IPS-NIHi7 (cell line): ENCODE measurements at regions not wholly inside any gene's neighbourhood (a gene's known extent, or its start where the extent isn't known, plus 50 kb on each side); places are given as distances from the start of the nearest gene placed in this dataset.
"Not testable (repeated sequence)": the region's sequence is repeated elsewhere in the genome, so short reads cannot be mapped to it uniquely, and the experiment has no call there.

Experiments
- DNase-seq: peaks from one replicate; pipeline ENCODE4 v3.0.0; 2012; ENCODE audit warnings: mixed read lengths; ENCODE audit errors: extremely low spot score

GRCh38 chr7:66413379-66414114 is 208.4 kb downstream of the TPST1 start:
- peak; percentile 100 for DNase-seq

DNA sequence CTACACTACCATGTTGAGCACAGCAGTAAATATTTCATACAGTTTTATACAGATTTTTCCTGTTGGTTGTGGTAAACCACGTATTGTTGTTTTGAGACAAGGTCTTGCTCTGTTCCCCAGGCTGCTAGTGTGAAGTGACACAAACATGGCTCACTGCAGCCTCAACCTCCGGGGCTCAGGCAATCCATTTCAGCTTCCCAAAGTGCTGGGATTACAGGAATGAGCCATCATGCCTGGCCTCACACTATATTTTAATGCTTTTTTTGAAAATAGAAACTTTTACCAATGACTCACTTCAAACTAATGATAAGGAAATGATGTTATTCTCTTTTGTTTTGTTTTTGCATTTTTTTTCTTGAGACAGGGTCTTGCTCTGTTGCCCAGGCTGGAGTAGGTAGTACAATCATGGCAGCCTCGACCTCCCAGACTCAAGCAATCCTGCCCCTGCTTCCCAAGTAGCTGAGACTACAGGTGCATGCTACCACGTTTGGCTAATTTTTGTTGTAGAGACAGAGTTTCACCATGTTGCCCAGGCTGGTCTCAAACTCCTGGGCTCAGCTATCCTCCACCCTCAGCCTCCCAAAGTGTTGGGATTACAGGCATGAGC is 210.6 kb downstream of the TPST1 start:
- DNase-seq: no peak

GRCh38 chr7:66418537-66418936 is 210.1 kb upstream of the KCTD7 start:
- no peak for DNase-seq

DNA sequence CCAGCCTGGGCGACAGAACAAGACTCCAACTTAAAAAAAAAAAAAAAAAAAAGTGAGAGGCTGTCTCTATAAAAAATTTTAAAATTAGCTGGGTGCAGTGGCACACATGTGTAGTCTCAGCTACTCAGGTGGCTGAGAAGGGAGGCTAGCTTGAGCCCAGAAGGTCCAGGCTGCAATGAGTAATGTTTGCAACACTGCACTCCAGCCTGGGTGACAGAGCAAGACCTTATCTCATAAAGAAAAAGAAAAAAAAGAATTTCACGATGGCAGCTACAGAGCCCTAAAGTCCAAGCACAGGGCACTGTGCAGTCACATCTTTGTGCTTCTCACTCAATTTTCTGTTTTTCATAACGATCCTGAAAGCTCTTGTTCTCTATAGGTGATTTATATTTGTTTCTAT is 209.5 kb upstream of the KCTD7 start:
- DNase-seq: no peak

- DNase-seq: no peak
These were observed 206.7 kb upstream of the KCTD7 start for GRCh38 chr7:66421830-66422475.

GRCh38 chr7:66423729-66424128 is 205.0 kb upstream of the KCTD7 start:
- DNase-seq: no peak

GRCh38 chr7:66426332-66426731 is 202.3 kb upstream of the KCTD7 start:
- DNase-seq: no peak

DNA sequence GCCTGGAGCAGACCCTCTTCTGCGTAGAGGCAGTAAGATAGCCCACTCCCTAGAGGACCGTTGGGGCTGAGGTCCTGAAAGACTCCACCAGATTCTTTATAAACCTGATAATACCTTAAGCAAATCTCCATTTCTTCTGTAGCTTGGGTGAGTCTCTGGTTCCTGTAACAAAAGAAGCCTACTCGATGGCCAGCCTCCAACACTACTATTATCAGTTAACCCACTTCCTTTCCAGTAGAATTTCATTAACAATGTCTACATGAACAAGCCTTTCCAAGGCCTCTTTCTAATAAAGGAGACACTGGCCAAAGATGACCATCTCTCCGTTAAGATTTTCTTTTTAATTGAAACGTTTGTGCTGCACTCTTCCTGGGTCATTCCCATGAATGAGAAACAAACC is 201.7 kb upstream of the KCTD7 start:
- DNase-seq: no peak

DNA sequence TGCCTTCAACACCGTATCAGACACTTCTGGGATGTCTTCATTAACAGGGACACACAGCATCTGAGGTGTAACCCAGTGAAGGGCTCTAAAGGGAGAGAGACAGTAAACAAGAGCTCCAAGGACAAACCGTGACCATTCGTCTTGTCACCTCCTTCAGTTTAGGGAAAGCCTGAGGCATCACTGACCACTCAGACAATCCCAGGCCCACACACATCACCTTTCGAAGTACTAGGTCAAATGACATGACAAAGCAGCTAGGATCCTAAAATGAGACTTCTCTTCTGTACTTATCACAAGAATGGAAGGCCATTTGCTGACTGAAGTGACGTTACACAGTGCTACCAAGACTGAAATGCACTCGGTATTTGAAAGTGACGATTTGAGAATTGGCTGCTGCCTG is 200.7 kb upstream of the KCTD7 start:
- no peak for DNase-seq

DNA sequence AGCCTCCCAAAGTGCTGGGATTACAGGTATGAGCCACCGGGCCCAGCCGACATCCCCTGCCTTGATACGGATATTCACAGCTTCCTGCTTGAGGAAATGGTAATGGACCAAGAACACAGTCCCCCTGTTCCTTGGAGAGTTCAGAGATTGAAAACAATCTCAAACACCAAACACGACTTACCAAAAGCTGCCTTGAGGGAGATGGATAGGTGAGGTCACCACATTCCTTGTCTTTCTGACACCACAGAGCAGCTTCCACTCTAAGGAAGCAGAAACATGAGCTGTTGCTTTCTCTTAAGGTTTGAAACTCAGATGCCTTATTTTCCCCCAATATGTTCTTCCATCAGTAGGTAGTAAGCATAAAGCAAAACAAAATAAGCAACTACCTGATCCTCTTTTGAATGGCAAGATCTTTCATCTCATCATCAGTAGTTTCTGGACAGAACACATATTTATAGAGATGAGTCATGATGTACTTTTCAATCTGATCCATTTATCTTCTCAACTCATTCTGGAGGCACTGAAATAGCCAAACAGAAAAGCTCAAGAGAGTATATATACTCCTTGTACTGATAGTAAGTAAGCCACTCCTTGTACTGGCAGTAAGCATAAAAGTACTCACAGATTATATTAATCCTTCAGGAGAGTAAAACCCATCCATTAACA is 199.1 kb upstream of the KCTD7 start:
- no peak for DNase-seq

DNA sequence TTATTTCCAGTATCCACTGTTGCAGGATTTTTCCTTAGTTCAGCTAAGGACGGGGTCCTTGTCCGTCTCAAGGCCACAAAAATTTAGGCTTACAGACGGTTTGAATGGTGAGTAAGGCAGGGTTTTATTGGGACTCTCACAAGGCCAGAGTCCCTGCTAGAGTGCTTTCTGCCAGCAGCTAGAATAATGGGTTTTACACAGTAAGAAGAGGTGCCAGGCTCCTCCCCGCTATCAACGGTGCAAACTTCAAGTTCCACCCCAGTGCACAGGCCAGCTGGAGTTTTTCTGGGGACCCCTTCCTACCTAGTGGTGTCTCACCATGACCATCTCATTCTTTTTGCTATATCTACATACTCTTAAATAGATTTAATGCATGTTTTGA is 198.5 kb upstream of the KCTD7 start:
- DNase-seq: no peak

- not testable (repeated sequence) for DNase-seq
These were observed 189.8 kb upstream of the KCTD7 start for GRCh38 chr7:66438703-66439405.

- DNase-seq: no peak
These were observed 186.3 kb upstream of the KCTD7 start for GRCh38 chr7:66442385-66442784.

- no peak for DNase-seq
These were observed 184.7 kb upstream of the KCTD7 start for GRCh38 chr7:66443946-66444345.

DNA sequence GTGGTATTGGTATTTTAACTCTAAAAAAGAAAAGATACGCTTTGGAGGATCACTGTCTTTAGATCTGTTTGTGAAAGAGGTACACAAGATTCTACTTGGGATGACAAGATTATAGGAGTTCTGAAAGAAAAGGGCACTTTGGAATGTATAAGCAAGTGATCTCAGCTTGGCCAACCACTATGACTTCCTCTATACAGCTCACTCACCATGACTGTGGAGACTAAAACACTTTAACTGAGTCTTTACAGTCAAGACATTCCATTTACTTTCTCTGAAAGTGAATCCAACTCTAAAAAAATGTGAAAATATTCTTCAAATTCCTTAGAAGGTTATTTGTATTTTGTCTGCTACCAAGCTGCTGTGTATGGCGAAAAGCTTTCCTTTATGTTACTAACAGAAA is 181.7 kb upstream of the KCTD7 start:
- DNase-seq: not testable (repeated sequence)

DNA sequence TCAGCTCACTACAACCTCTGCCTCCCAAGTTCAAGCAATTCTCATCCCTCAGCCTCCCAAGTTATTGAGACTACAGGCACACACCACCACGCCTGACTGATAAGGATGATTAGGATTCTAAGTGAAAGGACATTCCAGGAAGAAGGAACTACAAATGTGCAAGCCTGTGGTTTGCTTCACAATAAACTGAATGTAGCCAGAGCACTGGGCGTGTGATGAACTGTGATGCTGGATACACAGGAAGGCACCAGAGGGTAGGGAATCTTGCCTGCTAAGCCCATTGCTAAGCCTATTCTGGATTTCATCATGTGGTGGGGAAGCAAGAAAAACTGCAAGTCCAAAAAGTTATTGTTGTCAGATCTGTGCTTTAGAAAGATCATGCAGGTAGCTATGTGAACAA is 177.9 kb upstream of the KCTD7 start:
- DNase-seq: not testable (repeated sequence)

DNA sequence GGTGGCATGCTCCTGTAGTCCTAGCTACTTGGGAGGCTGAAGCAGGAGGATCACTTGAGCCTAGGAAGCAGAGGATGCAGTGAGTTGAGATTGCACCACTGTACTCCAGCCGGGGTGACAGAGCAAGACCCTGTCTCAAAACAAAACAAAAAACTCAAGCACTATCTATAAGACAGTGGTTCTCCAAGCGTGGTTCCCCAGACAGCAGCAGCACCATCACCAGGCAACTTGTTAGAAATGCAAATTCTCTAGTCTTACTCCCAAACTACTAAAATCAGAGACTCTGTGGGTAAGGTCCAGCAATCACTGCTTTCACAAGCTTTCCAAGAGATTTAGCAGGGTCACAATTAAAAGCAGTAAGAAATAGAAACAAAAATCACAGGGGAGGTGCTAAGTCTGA is 177.0 kb upstream of the KCTD7 start:
- not testable (repeated sequence) for DNase-seq

GRCh38 chr7:66452165-66452564 is 176.5 kb upstream of the KCTD7 start:
- no peak for DNase-seq

- DNase-seq: no peak
These were observed 175.3 kb upstream of the KCTD7 start for GRCh38 chr7:66453340-66453739.

DNA sequence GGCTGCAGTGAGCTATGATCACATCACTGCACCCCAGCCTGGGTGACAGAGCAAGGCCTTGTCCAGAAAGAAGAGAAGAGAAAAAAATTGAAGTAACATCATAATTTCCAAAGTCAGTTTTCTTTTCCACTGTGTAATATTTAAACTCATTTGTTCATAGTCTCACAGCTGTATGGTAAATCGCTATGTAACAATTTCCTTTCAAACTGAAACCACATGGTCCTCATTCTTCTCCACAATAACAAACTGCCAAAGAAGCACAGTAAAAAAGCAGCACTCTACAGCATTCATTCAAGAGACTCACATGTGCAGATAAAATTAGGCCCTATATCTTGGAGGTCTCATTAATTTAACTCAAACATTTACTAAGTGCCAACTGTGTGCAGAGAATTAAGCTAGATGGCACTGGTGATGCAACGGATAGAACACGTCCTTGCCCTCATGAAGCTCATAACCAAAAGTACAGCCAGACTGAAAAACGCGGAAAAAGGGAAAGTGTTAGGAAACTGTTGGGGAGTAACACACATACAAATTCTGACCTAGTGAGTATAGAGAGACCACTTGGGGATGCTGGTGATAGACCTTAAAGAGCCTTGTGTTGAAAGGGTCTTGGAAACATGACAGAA is 174.0 kb upstream of the KCTD7 start:
- no peak for DNase-seq

- not testable (repeated sequence) for DNase-seq
These were observed 173.2 kb upstream of the KCTD7 start for GRCh38 chr7:66455432-66455831.

- DNase-seq: not testable (repeated sequence)
These were observed 172.2 kb upstream of the KCTD7 start for GRCh38 chr7:66456431-66456830.
